ENCODE measurements at regions not wholly inside any gene's neighbourhood (a gene's known extent, or its start where the extent isn't known, plus 50 kb on each side); places are given as distances from the start of the nearest gene placed in this dataset.

DNA sequence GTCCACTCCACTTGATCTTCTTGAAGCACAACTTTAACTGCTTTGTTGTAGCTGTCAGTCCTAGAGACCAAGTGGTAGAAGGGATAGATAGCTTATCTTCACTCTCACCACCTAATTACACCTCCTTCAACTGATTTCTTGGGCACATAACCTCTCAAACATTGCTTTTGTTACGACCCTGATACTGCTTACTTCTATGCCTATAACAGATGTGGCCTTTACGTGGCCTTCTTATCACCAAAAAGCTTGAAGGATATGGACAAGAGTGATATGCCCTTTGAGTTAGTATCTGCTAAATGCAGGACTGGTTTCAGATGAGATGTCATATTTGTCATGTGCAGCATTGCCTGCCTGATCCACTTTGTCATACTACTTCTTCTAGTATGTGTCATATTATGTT is 847.2 kb downstream of the TDRD15 start:
- Histone ChIP-seq H3K27me3 (ENCODE audit: control insufficient read depth, insufficient read depth, low read length) (no peaks in the 10 kb centered on the region), H3K9me3 (ENCODE audit: control insufficient read depth, insufficient read depth, low read depth, low read length) (no peaks in the 10 kb centered on the region), H3K4me3 (ENCODE audit: low read depth in 2 of 2, low read length in 2 of 2) (no peak overlapping the region), H3K36me3 (ENCODE audit: control insufficient read depth, insufficient read depth, low read length) (no peaks in the 10 kb centered on the region), H3K27ac (ENCODE audit: low read length) (no peak overlapping the region), H3K4me1 (ENCODE audit: control insufficient read depth, insufficient read depth, low read length) (no peaks in the 10 kb centered on the region)
- ChIA-PET POLR2A (no interaction called here), CTCF (no interaction called here)
- TF ChIP-seq TCF7L2 (IDR thresholded peaks at IDR 0.05; ENCODE audit: low read depth, low read length) = no peak
- no peak for TF ChIP-seq SIN3A (IDR thresholded peaks at IDR 0.05; ENCODE audit: borderline replicate concordance, insufficient read depth, low read depth, low read length)
- TF ChIP-seq, protein P1, sequence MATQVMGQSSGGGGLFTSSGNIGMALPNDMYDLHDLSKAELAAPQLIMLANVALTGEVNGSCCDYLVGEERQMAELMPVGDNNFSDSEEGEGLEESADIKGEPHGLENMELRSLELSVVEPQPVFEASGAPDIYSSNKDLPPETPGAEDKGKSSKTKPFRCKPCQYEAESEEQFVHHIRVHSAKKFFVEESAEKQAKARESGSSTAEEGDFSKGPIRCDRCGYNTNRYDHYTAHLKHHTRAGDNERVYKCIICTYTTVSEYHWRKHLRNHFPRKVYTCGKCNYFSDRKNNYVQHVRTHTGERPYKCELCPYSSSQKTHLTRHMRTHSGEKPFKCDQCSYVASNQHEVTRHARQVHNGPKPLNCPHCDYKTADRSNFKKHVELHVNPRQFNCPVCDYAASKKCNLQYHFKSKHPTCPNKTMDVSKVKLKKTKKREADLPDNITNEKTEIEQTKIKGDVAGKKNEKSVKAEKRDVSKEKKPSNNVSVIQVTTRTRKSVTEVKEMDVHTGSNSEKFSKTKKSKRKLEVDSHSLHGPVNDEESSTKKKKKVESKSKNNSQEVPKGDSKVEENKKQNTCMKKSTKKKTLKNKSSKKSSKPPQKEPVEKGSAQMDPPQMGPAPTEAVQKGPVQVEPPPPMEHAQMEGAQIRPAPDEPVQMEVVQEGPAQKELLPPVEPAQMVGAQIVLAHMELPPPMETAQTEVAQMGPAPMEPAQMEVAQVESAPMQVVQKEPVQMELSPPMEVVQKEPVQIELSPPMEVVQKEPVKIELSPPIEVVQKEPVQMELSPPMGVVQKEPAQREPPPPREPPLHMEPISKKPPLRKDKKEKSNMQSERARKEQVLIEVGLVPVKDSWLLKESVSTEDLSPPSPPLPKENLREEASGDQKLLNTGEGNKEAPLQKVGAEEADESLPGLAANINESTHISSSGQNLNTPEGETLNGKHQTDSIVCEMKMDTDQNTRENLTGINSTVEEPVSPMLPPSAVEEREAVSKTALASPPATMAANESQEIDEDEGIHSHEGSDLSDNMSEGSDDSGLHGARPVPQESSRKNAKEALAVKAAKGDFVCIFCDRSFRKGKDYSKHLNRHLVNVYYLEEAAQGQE (IDR thresholded peaks at IDR 0.05; ENCODE audit: insufficient read depth in 1 of 2, low read depth in 2 of 2, low read length in 1 of 2) = no peak
- TF ChIP-seq, protein P2, sequence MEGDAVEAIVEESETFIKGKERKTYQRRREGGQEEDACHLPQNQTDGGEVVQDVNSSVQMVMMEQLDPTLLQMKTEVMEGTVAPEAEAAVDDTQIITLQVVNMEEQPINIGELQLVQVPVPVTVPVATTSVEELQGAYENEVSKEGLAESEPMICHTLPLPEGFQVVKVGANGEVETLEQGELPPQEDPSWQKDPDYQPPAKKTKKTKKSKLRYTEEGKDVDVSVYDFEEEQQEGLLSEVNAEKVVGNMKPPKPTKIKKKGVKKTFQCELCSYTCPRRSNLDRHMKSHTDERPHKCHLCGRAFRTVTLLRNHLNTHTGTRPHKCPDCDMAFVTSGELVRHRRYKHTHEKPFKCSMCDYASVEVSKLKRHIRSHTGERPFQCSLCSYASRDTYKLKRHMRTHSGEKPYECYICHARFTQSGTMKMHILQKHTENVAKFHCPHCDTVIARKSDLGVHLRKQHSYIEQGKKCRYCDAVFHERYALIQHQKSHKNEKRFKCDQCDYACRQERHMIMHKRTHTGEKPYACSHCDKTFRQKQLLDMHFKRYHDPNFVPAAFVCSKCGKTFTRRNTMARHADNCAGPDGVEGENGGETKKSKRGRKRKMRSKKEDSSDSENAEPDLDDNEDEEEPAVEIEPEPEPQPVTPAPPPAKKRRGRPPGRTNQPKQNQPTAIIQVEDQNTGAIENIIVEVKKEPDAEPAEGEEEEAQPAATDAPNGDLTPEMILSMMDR (IDR thresholded peaks at IDR 0.05) = no peak
- TF ChIP-seq POLR2AphosphoS5 (IDR thresholded peaks at IDR 0.05; ENCODE audit: low read depth, low read length) = no peak
- ATAC-seq (no peak), DNase-seq (ENCODE audit: low read depth, low spot score) (no peak)
- intact Hi-C loops (cut with micrococcal nuclease; ENCODE audit: unreplicated experiment) (no loop called here), in situ Hi-C loops (cut with HindIII; ENCODE audit: low pct_unique_long_range_greater_than_20kb, low sequenced_read_pairs) (no loop called here)
- no TSS peak for BruUV-seq (replicated peaks)

DNA sequence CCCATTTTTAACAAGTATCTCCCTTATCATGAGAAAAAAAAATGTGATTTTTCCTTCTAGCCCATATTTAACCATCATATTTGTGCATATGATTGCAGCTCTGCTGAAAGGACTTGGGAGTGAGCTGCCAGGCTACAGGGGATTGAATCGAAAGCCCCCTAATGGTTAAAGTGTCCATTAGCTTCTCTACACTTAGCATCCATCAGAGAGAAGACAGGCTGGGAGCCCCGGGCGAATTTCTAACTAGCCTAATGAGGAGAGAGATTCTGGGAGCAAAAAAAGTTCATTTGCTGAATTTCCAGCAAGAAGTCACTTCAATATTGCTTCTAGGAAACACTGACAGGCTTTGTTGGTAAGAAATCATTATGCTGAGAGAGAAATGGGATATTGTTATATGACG is 848.8 kb downstream of the TDRD15 start:
- Histone ChIP-seq H3K4me1 (ENCODE audit: control insufficient read depth, insufficient read depth, low read length) (no peaks in the 10 kb centered on the region), H3K36me3 (ENCODE audit: control insufficient read depth, insufficient read depth, low read length) (no peaks in the 10 kb centered on the region), H3K4me3 (ENCODE audit: low read depth in 2 of 2, low read length in 2 of 2) (no peak overlapping the region), H3K27ac (ENCODE audit: low read length) (no peak overlapping the region), H3K9me3 (ENCODE audit: control insufficient read depth, insufficient read depth, low read depth, low read length) (no peaks in the 10 kb centered on the region), H3K27me3 (ENCODE audit: control insufficient read depth, insufficient read depth, low read length) (no peaks in the 10 kb centered on the region)
- intact Hi-C loops (cut with micrococcal nuclease; ENCODE audit: unreplicated experiment) = no loop called here
- ChIA-PET CTCF (no interaction called here), POLR2A (no interaction called here)
- in situ Hi-C loops (cut with HindIII; ENCODE audit: low pct_unique_long_range_greater_than_20kb, low sequenced_read_pairs) = no loop called here
- DNase-seq (ENCODE audit: low read depth, low spot score) = no peak
- no TSS peak for BruUV-seq (replicated peaks)
- ATAC-seq = no peak
- TF ChIP-seq, protein P2 (IDR thresholded peaks at IDR 0.05) = no peak
- TF ChIP-seq SIN3A (IDR thresholded peaks at IDR 0.05; ENCODE audit: borderline replicate concordance, insufficient read depth, low read depth, low read length) = no peak
- TF ChIP-seq POLR2AphosphoS5 (IDR thresholded peaks at IDR 0.05; ENCODE audit: low read depth, low read length) = no peak
- TF ChIP-seq, protein P1 (IDR thresholded peaks at IDR 0.05; ENCODE audit: insufficient read depth in 1 of 2, low read depth in 2 of 2, low read length in 1 of 2) = no peak
- no peak for TF ChIP-seq TCF7L2 (IDR thresholded peaks at IDR 0.05; ENCODE audit: low read depth, low read length)

Data from Panc1 (cell line).